IMR-90 (cell line): ENCODE measurements at regions not wholly inside any gene's neighbourhood (a gene's known extent, or its start where the extent isn't known, plus 50 kb on each side); places are given as distances from the start of the nearest gene placed in this dataset.

Source experiments
- ATAC-seq: fragments of 200-7000 bp; cut with Tn5 transposase; 2 replicates; pipeline ENCODE4 v1.9.1; 2020; ENCODE audit warnings: low read depth, mild to moderate bottlenecking, moderate library complexity
- BruUV-seq: library from RNA; stranded (reverse); fragments of 400-500 nt; replicated peaks from 2 replicates; lab custom pipeline; 2021; lab: Mats Ljungman, UMichigan
- CTCF ChIA-PET: fragments of 300-600 bp; formaldehyde crosslinking; extraction: SDS; loops from one replicate; lab custom pipeline; 2021; ENCODE audit warnings: antibody characterized with exemption; lab: Yijun Ruan, JAX
- POLR2A ChIA-PET: fragments of 300-600 bp; sonication (Branson Sonifier 250); formaldehyde crosslinking; loops from one replicate; lab custom pipeline; 2022; ENCODE audit warnings: antibody characterized with exemption; ENCODE audit not compliant: unreplicated experiment; lab: Charles Lee
- DNase-seq: peaks from one replicate; pipeline ENCODE4 v3.0.0; 2013
- H2AFZ ChIP-seq: replicated peaks from 2 replicates; pipeline ENCODE3; 2013; ENCODE audit warnings: low read length, mild to moderate bottlenecking; ENCODE audit not compliant: poor library complexity
- H2AK5ac ChIP-seq: 2 replicates; pipeline ENCODE4 v1.6.1; 2013; ENCODE audit warnings: low read depth, low read length, inconsistent platforms
- H2AK9ac ChIP-seq: replicated peaks from 2 replicates; pipeline ENCODE3; 2013; ENCODE audit warnings: mild to moderate bottlenecking, low read depth, low read length, moderate library complexity; ENCODE audit not compliant: poor library complexity
- H2BK120ac ChIP-seq: 2 replicates; pipeline ENCODE4 v1.6.1; 2013; ENCODE audit warnings: low read depth, low read length, inconsistent platforms
- H2BK15ac ChIP-seq: 3 replicates; pipeline ENCODE4 v1.6.1; 2013; ENCODE audit warnings: low read depth, low read length, inconsistent platforms
- H2BK20ac ChIP-seq: 2 replicates; pipeline ENCODE4 v1.6.1; 2013; ENCODE audit warnings: low read depth, mild to moderate bottlenecking, inconsistent platforms, low read length, moderate library complexity
- H2BK5ac ChIP-seq: 2 replicates; pipeline ENCODE4 v1.6.1; 2013; ENCODE audit warnings: mild to moderate bottlenecking, low read depth, low read length, inconsistent platforms; ENCODE audit not compliant: poor library complexity, severe bottlenecking
- H3K14ac ChIP-seq: replicated peaks from 2 replicates; pipeline ENCODE4 v1.6.1; 2013; ENCODE audit warnings: low read depth, low read length, inconsistent platforms
- H3K18ac ChIP-seq: 2 replicates; pipeline ENCODE4 v1.6.1; 2013; ENCODE audit warnings: low read depth, low read length, control low read depth
- H3K23ac ChIP-seq: 2 replicates; pipeline ENCODE4 v1.6.1; 2013; ENCODE audit warnings: low read depth, low read length, inconsistent platforms
- H3K27ac ChIP-seq: 2 replicates; pipeline ENCODE4 v1.5.1; 2013; ENCODE audit warnings: mild to moderate bottlenecking, control low read depth, low read length; ENCODE audit not compliant: insufficient read depth
- H3K27me3 ChIP-seq: 2 replicates; pipeline ENCODE4 v1.6.1; 2013; ENCODE audit warnings: low read length; ENCODE audit not compliant: control insufficient read depth, insufficient read depth
- H3K36me3 ChIP-seq: 2 replicates; pipeline ENCODE4 v1.6.1; 2013; ENCODE audit warnings: low read length, mixed read lengths; ENCODE audit not compliant: control insufficient read depth, insufficient read depth
- H3K4ac ChIP-seq: 2 replicates; pipeline ENCODE4 v1.6.1; 2013; ENCODE audit warnings: low read depth, low read length, inconsistent platforms
- H3K4me1 ChIP-seq: 2 replicates; pipeline ENCODE4 v1.6.1; 2013; ENCODE audit warnings: low read length, mixed read lengths; ENCODE audit not compliant: control insufficient read depth, insufficient read depth
- H3K4me2 ChIP-seq: 2 replicates; pipeline ENCODE4 v1.6.1; 2013; ENCODE audit warnings: low read depth, mild to moderate bottlenecking, control low read depth, low read length, moderate library complexity
- H3K4me3 ChIP-seq: 2 replicates; pipeline ENCODE4 v1.5.1; 2013; ENCODE audit warnings: low read depth, mild to moderate bottlenecking, control low read depth, low read length, moderate library complexity; ENCODE audit not compliant: insufficient read depth
- H3K56ac ChIP-seq: 2 replicates; pipeline ENCODE4 v1.6.1; 2013; ENCODE audit warnings: low read length, inconsistent platforms; ENCODE audit not compliant: insufficient read depth; ENCODE audit errors: extremely low read depth
- H3K79me1 ChIP-seq, 2 experiments: 2 replicates each; pipeline ENCODE4 v1.6.1; 2013; ENCODE audit warnings: low read length in 2 of 2, inconsistent platforms in 1 of 2, low read depth in 1 of 2
- H3K9ac ChIP-seq: 2 replicates; pipeline ENCODE4 v1.6.1; 2013; ENCODE audit warnings: low read depth, low read length, control low read depth
- H3K9me1 ChIP-seq: 2 replicates; pipeline ENCODE4 v1.6.1; 2013; ENCODE audit warnings: low read length, inconsistent platforms; ENCODE audit not compliant: insufficient read depth
- H3K9me3 ChIP-seq: 2 replicates; pipeline ENCODE4 v1.6.1; 2013; ENCODE audit warnings: low read length; ENCODE audit not compliant: control insufficient read depth, insufficient read depth
- H4K20me1 ChIP-seq: 2 replicates; pipeline ENCODE4 v1.6.1; 2013; ENCODE audit warnings: low read length, inconsistent platforms; ENCODE audit not compliant: insufficient read depth
- H4K5ac ChIP-seq: 2 replicates; pipeline ENCODE4 v1.6.1; 2013; ENCODE audit warnings: mild to moderate bottlenecking, low read depth, low read length, control low read depth
- H4K8ac ChIP-seq, 2 experiments: 2 replicates each; pipeline ENCODE4 v1.6.1; 2013; ENCODE audit warnings: low read depth in 2 of 2, low read length in 2 of 2, control low read depth in 1 of 2, inconsistent platforms in 1 of 2
- H4K91ac ChIP-seq: 2 replicates; pipeline ENCODE4 v1.6.1; 2013; ENCODE audit warnings: low read depth, low read length, inconsistent platforms; ENCODE audit not compliant: insufficient read depth
- NFE2L2 ChIP-seq: fragments of 150-350 bp; IDR thresholded peaks from 2 replicates; pipeline ENCODE4 v1.6.1; 2016; ENCODE audit warnings: low read depth, mild to moderate bottlenecking, low read length
- WGBS, 2 experiments: methylation state at CpG; one replicate each; pipeline versions ENCODE4 v1.1.5 to v1.1.7; 2013; ENCODE audit warnings: missing lambda C conversion rate in 2 of 2; ENCODE audit not compliant: insufficient read length in 1 of 2; ENCODE audit errors: extremely low coverage in 2 of 2; 5-methylcytosine and 5-hydroxymethylcytosine counted together
- dilution Hi-C: fragments of 300-500 bp; cut with HindIII; formaldehyde crosslinking; loops from one replicate; pipeline ENCODE4 v1.14.3; 2018; ENCODE audit warnings: low sequenced_read_pairs; ENCODE audit not compliant: unreplicated experiment
- in situ Hi-C: fragments of 300-500 bp; cut with MboI; formaldehyde crosslinking; loops from 3 replicates; pipeline ENCODE4 v1.14.3; 2019; ENCODE audit warnings: low sequenced_read_pairs, inconsistent platforms, mixed read lengths
- intact Hi-C: fragments of 100-400 bp; cut with micrococcal nuclease; formaldehyde crosslinking; loops from 2 replicates; pipeline ENCODE4 v1.10.0; 2022
- TF ChIP-seq, protein P1 (sequence below): fragments of 150-350 bp; IDR thresholded peaks from 2 replicates; pipeline ENCODE4 v1.6.1; 2017; ENCODE audit warnings: mild to moderate bottlenecking, antibody characterized with exemption, low read length, low read depth

DNA sequence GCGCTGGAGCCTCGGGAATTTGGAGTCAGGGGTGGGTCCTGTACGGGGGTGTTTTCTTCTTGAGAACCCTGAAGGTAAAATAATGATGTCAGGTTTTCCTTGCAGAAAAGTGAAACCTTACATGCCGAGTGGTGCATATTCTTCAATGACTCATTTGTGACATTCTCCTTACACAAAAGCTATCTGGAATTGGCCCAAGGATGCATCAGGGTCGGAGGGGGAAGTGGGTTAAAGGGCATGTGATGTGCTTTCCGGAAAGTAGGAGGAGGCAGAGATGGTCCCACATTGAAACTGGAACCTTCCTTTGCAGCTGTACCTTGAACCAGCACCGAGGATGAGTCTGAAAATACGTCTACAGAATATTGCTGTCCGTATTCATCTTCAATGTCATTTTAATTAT, 411.2 kb upstream of the IRX4 start:
- no peak overlapping the region for H2AK9ac ChIP-seq
- dilution Hi-C loops (no loop called here), in situ Hi-C loops (no loop called here), intact Hi-C loops (no loop called here)
- no peak for TF ChIP-seq NFE2L2
- TF ChIP-seq, protein P1, sequence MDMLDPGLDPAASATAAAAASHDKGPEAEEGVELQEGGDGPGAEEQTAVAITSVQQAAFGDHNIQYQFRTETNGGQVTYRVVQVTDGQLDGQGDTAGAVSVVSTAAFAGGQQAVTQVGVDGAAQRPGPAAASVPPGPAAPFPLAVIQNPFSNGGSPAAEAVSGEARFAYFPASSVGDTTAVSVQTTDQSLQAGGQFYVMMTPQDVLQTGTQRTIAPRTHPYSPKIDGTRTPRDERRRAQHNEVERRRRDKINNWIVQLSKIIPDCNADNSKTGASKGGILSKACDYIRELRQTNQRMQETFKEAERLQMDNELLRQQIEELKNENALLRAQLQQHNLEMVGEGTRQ: no peak
- H4K8ac ChIP-seq: no peak overlapping the region
- no peak overlapping the region for H3K4me3 ChIP-seq
- H3K27me3 ChIP-seq: no peaks in the 10 kb centered on the region
- H3K27ac ChIP-seq: no peak overlapping the region
- no peak overlapping the region for H4K5ac ChIP-seq
- H2BK15ac ChIP-seq: no peak overlapping the region
- H3K4ac ChIP-seq: no peak overlapping the region
- 43% methylated on average over 2 of the region's 9 CpGs; no CpG with 5 or more reads in 1 of the 2 experiments for WGBS, 2 experiments
- H2AFZ ChIP-seq: no peak overlapping the region
- H4K91ac ChIP-seq: no peak overlapping the region
- no peaks in the 10 kb centered on the region for H3K79me1 ChIP-seq
- CTCF ChIA-PET: no interaction called here
- H3K36me3 ChIP-seq: no peaks in the 10 kb centered on the region
- no peak for DNase-seq
- H3K4me2 ChIP-seq: no peak overlapping the region
- no peak overlapping the region for H3K18ac ChIP-seq
- H2BK5ac ChIP-seq: no peak overlapping the region
- no peak overlapping the region for H2AK5ac ChIP-seq
- no peaks in the 10 kb centered on the region for H4K20me1 ChIP-seq
- peaks cover 37% of the 10 kb centered on the region for H3K9me3 ChIP-seq
- no peaks in the 10 kb centered on the region for H3K4me1 ChIP-seq
- no peak overlapping the region for H3K14ac ChIP-seq
- no peak overlapping the region for H3K9ac ChIP-seq
- H2BK120ac ChIP-seq: no peak overlapping the region
- BruUV-seq: no TSS peak
- POLR2A ChIA-PET: no interaction called here
- ATAC-seq: no peak
- no peak overlapping the region for H3K23ac ChIP-seq
- H3K56ac ChIP-seq: no peak overlapping the region
- no peaks in the 10 kb centered on the region for H3K9me1 ChIP-seq
- no peak overlapping the region for H2BK20ac ChIP-seq
